ENCODE measurements at regions not wholly inside any gene's neighbourhood (a gene's known extent, or its start where the extent isn't known, plus 50 kb on each side); places are given as distances from the start of the nearest gene placed in this dataset.

DNA sequence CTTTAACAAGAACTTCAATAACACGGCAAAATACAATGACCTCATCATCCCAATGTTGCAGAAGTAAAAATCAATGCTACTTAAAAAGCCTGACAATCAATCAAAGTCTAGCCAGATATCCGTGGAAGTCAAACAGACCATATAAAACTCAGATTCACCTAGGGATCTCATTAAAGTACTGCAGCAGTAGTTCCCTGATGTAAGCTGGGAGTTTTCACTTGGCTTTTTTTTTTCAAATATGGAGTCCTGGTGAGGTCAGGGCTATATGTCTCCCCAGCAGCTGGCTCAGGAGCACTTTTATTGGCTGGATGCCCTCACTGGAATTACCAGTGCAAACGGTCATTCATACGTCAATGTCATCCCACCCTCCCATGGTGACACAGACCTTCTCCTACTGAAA is 220.6 kb upstream of the SLC30A5 start:
- TF ChIP-seq, protein P1, sequence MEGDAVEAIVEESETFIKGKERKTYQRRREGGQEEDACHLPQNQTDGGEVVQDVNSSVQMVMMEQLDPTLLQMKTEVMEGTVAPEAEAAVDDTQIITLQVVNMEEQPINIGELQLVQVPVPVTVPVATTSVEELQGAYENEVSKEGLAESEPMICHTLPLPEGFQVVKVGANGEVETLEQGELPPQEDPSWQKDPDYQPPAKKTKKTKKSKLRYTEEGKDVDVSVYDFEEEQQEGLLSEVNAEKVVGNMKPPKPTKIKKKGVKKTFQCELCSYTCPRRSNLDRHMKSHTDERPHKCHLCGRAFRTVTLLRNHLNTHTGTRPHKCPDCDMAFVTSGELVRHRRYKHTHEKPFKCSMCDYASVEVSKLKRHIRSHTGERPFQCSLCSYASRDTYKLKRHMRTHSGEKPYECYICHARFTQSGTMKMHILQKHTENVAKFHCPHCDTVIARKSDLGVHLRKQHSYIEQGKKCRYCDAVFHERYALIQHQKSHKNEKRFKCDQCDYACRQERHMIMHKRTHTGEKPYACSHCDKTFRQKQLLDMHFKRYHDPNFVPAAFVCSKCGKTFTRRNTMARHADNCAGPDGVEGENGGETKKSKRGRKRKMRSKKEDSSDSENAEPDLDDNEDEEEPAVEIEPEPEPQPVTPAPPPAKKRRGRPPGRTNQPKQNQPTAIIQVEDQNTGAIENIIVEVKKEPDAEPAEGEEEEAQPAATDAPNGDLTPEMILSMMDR (IDR thresholded peaks at IDR 0.05; ENCODE audit: borderline replicate concordance, extremely low read depth, low read length, poor library complexity, severe bottlenecking) = no peak
- no peak for TF ChIP-seq EZH2 (IDR thresholded peaks at IDR 0.05; ENCODE audit: borderline replicate concordance, low read depth, low read length, severe bottlenecking)

Data from DND-41 (cell line).